ENCODE measurements at regions not wholly inside any gene's neighbourhood (a gene's known extent, or its start where the extent isn't known, plus 50 kb on each side); places are given as distances from the start of the nearest gene placed in this dataset.

DNA sequence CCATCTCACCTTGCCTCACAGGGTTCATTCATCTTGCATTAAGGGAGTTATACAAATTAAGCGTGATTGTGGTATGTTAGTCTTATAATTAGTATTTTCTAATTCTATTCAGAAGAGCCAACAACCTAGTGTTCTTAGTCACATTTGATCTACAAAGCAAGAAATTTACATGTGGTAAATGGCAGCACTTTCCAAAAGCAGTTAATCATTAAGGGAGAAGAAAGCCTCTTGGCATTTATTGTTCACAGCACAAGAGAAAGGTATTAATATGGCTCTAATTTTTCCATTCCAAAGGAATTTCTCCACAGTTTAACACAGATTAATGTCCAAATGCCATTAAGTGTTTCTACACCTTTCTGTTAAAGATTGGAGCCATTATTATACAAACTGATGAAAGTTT lies 1077.1 kb downstream of the ZPLD1 start:
- Histone ChIP-seq H3K27ac (ENCODE audit: low read length) (no peak overlapping the region), H3K9me3 (ENCODE audit: control insufficient read depth, insufficient read depth, low read depth, low read length) (no peaks in the 10 kb centered on the region), H3K36me3 (ENCODE audit: control insufficient read depth, insufficient read depth, low read length) (no peaks in the 10 kb centered on the region), H3K4me3 (ENCODE audit: low read depth in 2 of 2, low read length in 2 of 2) (no peak overlapping the region), H3K27me3 (ENCODE audit: control insufficient read depth, insufficient read depth, low read length) (no peaks in the 10 kb centered on the region), H3K4me1 (ENCODE audit: control insufficient read depth, insufficient read depth, low read length) (no peaks in the 10 kb centered on the region)
- ATAC-seq (no peak), DNase-seq (ENCODE audit: low read depth, low spot score) (no peak)
- in situ Hi-C loops (cut with HindIII; ENCODE audit: low pct_unique_long_range_greater_than_20kb, low sequenced_read_pairs) (no loop called here), intact Hi-C loops (cut with micrococcal nuclease; ENCODE audit: unreplicated experiment) (no loop called here)
- no TSS peak for BruUV-seq (replicated peaks)
- ChIA-PET CTCF (no interaction called here), POLR2A (no interaction called here)
- TF ChIP-seq, protein P1, sequence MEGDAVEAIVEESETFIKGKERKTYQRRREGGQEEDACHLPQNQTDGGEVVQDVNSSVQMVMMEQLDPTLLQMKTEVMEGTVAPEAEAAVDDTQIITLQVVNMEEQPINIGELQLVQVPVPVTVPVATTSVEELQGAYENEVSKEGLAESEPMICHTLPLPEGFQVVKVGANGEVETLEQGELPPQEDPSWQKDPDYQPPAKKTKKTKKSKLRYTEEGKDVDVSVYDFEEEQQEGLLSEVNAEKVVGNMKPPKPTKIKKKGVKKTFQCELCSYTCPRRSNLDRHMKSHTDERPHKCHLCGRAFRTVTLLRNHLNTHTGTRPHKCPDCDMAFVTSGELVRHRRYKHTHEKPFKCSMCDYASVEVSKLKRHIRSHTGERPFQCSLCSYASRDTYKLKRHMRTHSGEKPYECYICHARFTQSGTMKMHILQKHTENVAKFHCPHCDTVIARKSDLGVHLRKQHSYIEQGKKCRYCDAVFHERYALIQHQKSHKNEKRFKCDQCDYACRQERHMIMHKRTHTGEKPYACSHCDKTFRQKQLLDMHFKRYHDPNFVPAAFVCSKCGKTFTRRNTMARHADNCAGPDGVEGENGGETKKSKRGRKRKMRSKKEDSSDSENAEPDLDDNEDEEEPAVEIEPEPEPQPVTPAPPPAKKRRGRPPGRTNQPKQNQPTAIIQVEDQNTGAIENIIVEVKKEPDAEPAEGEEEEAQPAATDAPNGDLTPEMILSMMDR (IDR thresholded peaks at IDR 0.05), result no peak
- no peak for TF ChIP-seq POLR2AphosphoS5 (IDR thresholded peaks at IDR 0.05; ENCODE audit: low read depth, low read length)
- no peak for TF ChIP-seq TCF7L2 (IDR thresholded peaks at IDR 0.05; ENCODE audit: low read depth, low read length)
- TF ChIP-seq SIN3A (IDR thresholded peaks at IDR 0.05; ENCODE audit: borderline replicate concordance, insufficient read depth, low read depth, low read length), result no peak
- TF ChIP-seq, protein P2, sequence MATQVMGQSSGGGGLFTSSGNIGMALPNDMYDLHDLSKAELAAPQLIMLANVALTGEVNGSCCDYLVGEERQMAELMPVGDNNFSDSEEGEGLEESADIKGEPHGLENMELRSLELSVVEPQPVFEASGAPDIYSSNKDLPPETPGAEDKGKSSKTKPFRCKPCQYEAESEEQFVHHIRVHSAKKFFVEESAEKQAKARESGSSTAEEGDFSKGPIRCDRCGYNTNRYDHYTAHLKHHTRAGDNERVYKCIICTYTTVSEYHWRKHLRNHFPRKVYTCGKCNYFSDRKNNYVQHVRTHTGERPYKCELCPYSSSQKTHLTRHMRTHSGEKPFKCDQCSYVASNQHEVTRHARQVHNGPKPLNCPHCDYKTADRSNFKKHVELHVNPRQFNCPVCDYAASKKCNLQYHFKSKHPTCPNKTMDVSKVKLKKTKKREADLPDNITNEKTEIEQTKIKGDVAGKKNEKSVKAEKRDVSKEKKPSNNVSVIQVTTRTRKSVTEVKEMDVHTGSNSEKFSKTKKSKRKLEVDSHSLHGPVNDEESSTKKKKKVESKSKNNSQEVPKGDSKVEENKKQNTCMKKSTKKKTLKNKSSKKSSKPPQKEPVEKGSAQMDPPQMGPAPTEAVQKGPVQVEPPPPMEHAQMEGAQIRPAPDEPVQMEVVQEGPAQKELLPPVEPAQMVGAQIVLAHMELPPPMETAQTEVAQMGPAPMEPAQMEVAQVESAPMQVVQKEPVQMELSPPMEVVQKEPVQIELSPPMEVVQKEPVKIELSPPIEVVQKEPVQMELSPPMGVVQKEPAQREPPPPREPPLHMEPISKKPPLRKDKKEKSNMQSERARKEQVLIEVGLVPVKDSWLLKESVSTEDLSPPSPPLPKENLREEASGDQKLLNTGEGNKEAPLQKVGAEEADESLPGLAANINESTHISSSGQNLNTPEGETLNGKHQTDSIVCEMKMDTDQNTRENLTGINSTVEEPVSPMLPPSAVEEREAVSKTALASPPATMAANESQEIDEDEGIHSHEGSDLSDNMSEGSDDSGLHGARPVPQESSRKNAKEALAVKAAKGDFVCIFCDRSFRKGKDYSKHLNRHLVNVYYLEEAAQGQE (IDR thresholded peaks at IDR 0.05; ENCODE audit: insufficient read depth in 1 of 2, low read depth in 2 of 2, low read length in 1 of 2), result no peak

DNA sequence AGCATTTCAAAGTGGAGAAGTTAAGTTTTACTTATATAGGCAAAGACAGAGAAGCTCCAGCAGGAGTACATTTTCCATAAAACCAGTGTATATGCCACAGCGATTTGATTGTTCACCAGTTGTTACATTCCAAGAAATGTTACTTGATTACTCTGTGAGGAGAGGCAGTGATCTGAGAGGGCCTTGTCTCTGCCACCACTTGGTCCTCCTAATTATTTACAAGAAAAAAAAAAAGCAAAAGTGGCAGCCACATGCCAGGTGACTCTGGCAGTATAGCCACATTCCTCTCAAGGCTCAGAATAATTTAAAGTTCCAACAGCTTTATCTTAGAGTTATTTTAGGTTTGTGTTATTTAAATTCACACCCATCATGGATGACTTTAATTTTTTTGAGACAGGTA lies 1077.8 kb downstream of the ZPLD1 start:
- no peak for ATAC-seq
- TF ChIP-seq TCF7L2 (IDR thresholded peaks at IDR 0.05; ENCODE audit: low read depth, low read length) (no peak), POLR2AphosphoS5 (IDR thresholded peaks at IDR 0.05; ENCODE audit: low read depth, low read length) (no peak), SIN3A (IDR thresholded peaks at IDR 0.05; ENCODE audit: borderline replicate concordance, insufficient read depth, low read depth, low read length) (no peak)
- TF ChIP-seq, protein P1 (IDR thresholded peaks at IDR 0.05), result no peak
- TF ChIP-seq, protein P2 (IDR thresholded peaks at IDR 0.05; ENCODE audit: insufficient read depth in 1 of 2, low read depth in 2 of 2, low read length in 1 of 2), result no peak
- H3K36me3 ChIP-seq (ENCODE audit: control insufficient read depth, insufficient read depth, low read length), result no peaks in the 10 kb centered on the region
- no peak for DNase-seq (ENCODE audit: low read depth, low spot score)
- no TSS peak for BruUV-seq (replicated peaks)
- in situ Hi-C loops (cut with HindIII; ENCODE audit: low pct_unique_long_range_greater_than_20kb, low sequenced_read_pairs) (no loop called here), intact Hi-C loops (cut with micrococcal nuclease; ENCODE audit: unreplicated experiment) (no loop called here)
- ChIA-PET CTCF (no interaction called here), POLR2A (no interaction called here)
- H3K27ac ChIP-seq (ENCODE audit: low read length), result no peak overlapping the region
- no peaks in the 10 kb centered on the region for H3K27me3 ChIP-seq (ENCODE audit: control insufficient read depth, insufficient read depth, low read length)
- H3K9me3 ChIP-seq (ENCODE audit: control insufficient read depth, insufficient read depth, low read depth, low read length), result 0 out of 2 replicates have a peak, but pooled peaks cover 2% of the 10 kb centered on the region
- no peaks in the 10 kb centered on the region for H3K4me1 ChIP-seq (ENCODE audit: control insufficient read depth, insufficient read depth, low read length)
- no peak overlapping the region for H3K4me3 ChIP-seq (ENCODE audit: low read depth in 2 of 2, low read length in 2 of 2)
